ENCODE measurements at regions not wholly inside any gene's neighbourhood (a gene's known extent, or its start where the extent isn't known, plus 50 kb on each side); places are given as distances from the start of the nearest gene placed in this dataset.

DNA sequence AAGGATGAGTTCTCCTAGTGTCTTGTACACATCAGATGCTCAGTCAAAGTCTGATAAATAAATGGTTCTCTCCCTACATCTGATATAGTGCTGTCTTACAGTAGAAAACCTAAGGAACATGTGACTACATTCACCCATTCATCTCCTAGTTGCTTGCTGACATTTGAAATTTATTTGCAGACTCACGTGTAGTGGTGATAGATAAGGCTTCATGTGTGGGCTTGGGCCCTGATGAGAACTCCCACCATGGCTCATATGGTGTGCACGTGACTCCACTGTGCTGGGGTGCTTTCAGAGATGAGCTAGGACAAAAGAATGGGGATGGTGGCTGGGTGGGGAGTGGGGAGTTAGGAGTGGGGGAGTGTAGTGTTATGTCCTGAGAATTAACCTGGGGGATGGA is 287.3 kb downstream of the RPS24 start:
- Histone ChIP-seq H3K4me2 (no peak overlapping the region), H3K9ac (no peak overlapping the region), H3K79me2 (ENCODE audit: insufficient read depth) (no peaks in the 10 kb centered on the region), H3F3A (replicated peaks; ENCODE audit: insufficient read depth) (peaks cover 5% of the 10 kb centered on the region), H3K9me3 (peaks cover 2% of the 10 kb centered on the region; the same call in 1 of the 2 replicates), H4K20me1 (ENCODE audit: insufficient read depth) (no peaks in the 10 kb centered on the region), H3K36me3 (replicated peaks in 1 of 2; ENCODE audit: control insufficient read depth in 1 of 2, insufficient read depth in 2 of 2, low read length in 1 of 2) (no peaks in the 10 kb centered on the region), H3K9me2 (no peaks in the 10 kb centered on the region), H3K4me3 (ENCODE audit: low read depth in 2 of 2, low read length in 1 of 2) (no peak overlapping the region), H2AFZ (ENCODE audit: low read depth) (no peak overlapping the region), H3K27me3 (ENCODE audit: insufficient read depth) (no peaks in the 10 kb centered on the region), H3K27ac (ENCODE audit: low read depth in 2 of 2, low read length in 1 of 2) (no peak overlapping the region), H3K4me1 (ENCODE audit: control insufficient read depth in 1 of 2, insufficient read depth in 2 of 2, low read depth in 1 of 2, low read length in 1 of 2) (peaks cover 7 to 40% of the 10 kb centered on the region in 2 experiments; a peak in 3 of 4 replicates)
- ChIA-PET POLR2A (no interaction called here), CTCF (no interaction called here)
- 92% methylated on average over 2 of the region's 2 CpGs for WGBS (ENCODE audit: low lambda C conversion rate)
- DNase-seq, result no peak
- TF ChIP-seq NRF1 (IDR thresholded peaks at IDR 0.05; ENCODE audit: low read depth, low read length), result no peak
- TF ChIP-seq, protein P1, sequence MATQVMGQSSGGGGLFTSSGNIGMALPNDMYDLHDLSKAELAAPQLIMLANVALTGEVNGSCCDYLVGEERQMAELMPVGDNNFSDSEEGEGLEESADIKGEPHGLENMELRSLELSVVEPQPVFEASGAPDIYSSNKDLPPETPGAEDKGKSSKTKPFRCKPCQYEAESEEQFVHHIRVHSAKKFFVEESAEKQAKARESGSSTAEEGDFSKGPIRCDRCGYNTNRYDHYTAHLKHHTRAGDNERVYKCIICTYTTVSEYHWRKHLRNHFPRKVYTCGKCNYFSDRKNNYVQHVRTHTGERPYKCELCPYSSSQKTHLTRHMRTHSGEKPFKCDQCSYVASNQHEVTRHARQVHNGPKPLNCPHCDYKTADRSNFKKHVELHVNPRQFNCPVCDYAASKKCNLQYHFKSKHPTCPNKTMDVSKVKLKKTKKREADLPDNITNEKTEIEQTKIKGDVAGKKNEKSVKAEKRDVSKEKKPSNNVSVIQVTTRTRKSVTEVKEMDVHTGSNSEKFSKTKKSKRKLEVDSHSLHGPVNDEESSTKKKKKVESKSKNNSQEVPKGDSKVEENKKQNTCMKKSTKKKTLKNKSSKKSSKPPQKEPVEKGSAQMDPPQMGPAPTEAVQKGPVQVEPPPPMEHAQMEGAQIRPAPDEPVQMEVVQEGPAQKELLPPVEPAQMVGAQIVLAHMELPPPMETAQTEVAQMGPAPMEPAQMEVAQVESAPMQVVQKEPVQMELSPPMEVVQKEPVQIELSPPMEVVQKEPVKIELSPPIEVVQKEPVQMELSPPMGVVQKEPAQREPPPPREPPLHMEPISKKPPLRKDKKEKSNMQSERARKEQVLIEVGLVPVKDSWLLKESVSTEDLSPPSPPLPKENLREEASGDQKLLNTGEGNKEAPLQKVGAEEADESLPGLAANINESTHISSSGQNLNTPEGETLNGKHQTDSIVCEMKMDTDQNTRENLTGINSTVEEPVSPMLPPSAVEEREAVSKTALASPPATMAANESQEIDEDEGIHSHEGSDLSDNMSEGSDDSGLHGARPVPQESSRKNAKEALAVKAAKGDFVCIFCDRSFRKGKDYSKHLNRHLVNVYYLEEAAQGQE (IDR thresholded peaks at IDR 0.05; ENCODE audit: low read depth, low read length), result no peak
- no peak for TF ChIP-seq RAD21 (IDR thresholded peaks at IDR 0.05; ENCODE audit: low read length)
- no peak for TF ChIP-seq NFIC (IDR thresholded peaks at IDR 0.05; ENCODE audit: borderline replicate concordance)
- TF ChIP-seq YY1 (IDR thresholded peaks at IDR 0.05; ENCODE audit: low read depth), result no peak
- TF ChIP-seq, protein P2, sequence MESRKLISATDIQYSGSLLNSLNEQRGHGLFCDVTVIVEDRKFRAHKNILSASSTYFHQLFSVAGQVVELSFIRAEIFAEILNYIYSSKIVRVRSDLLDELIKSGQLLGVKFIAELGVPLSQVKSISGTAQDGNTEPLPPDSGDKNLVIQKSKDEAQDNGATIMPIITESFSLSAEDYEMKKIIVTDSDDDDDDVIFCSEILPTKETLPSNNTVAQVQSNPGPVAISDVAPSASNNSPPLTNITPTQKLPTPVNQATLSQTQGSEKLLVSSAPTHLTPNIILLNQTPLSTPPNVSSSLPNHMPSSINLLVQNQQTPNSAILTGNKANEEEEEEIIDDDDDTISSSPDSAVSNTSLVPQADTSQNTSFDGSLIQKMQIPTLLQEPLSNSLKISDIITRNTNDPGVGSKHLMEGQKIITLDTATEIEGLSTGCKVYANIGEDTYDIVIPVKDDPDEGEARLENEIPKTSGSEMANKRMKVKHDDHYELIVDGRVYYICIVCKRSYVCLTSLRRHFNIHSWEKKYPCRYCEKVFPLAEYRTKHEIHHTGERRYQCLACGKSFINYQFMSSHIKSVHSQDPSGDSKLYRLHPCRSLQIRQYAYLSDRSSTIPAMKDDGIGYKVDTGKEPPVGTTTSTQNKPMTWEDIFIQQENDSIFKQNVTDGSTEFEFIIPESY (IDR thresholded peaks at IDR 0.05; ENCODE audit: borderline replicate concordance, low read depth), result no peak
- TF ChIP-seq FOXM1 (IDR thresholded peaks at IDR 0.05; ENCODE audit: low read depth), result no peak
- no peak for TF ChIP-seq MEF2A (IDR thresholded peaks at IDR 0.05; ENCODE audit: borderline replicate concordance, low read depth)
- TF ChIP-seq, protein P3, sequence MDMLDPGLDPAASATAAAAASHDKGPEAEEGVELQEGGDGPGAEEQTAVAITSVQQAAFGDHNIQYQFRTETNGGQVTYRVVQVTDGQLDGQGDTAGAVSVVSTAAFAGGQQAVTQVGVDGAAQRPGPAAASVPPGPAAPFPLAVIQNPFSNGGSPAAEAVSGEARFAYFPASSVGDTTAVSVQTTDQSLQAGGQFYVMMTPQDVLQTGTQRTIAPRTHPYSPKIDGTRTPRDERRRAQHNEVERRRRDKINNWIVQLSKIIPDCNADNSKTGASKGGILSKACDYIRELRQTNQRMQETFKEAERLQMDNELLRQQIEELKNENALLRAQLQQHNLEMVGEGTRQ (IDR thresholded peaks at IDR 0.05; ENCODE audit: borderline replicate concordance, low read depth, low read length), result no peak

DNA sequence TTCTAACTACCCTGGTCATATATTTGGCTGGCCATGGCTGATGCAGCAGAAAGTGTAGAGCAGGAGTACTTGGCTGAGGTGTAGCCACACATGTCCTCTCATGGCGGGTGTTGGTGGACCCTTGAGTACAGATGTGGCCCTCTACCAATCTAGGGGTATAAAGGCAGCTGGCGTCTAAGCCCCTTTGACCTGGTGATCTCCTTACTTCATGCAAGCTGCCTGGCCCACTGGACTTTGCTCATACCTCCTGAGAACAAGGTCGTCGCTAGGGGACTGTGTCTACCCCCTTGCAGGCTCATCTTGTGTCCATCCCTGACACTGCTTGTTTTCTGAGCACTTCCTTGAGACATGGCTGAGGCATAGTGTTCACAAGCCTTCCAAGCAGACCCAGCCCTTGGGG is 287.8 kb downstream of the RPS24 start:
- no peak for DNase-seq
- ChIA-PET CTCF (interaction anchor here (0.6 kb wide), 1 partner anchor 1157 kb away, joined by 3 read pairs; no protein-coding TSS in a partner anchor), POLR2A (no interaction called here)
- no peak for TF ChIP-seq RFX5 (IDR thresholded peaks at IDR 0.05; ENCODE audit: low read length)
- TF ChIP-seq NRF1 (IDR thresholded peaks at IDR 0.05; ENCODE audit: low read depth, low read length), result no peak
- TF ChIP-seq RCOR1 (IDR thresholded peaks at IDR 0.05; ENCODE audit: low read length), result no peak
- no peak for TF ChIP-seq CHD2 (IDR thresholded peaks at IDR 0.05; ENCODE audit: low read length, partially characterized antibody)
- no peak for TF ChIP-seq SIN3A (IDR thresholded peaks at IDR 0.05; ENCODE audit: borderline replicate concordance, low read depth, low read length)
- TF ChIP-seq, protein P4, sequence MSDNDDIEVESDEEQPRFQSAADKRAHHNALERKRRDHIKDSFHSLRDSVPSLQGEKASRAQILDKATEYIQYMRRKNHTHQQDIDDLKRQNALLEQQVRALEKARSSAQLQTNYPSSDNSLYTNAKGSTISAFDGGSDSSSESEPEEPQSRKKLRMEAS (IDR thresholded peaks at IDR 0.05; ENCODE audit: low read depth), result no peak
- no peak for TF ChIP-seq YY1 (IDR thresholded peaks at IDR 0.05; ENCODE audit: low read depth)
- TF ChIP-seq, protein P5, sequence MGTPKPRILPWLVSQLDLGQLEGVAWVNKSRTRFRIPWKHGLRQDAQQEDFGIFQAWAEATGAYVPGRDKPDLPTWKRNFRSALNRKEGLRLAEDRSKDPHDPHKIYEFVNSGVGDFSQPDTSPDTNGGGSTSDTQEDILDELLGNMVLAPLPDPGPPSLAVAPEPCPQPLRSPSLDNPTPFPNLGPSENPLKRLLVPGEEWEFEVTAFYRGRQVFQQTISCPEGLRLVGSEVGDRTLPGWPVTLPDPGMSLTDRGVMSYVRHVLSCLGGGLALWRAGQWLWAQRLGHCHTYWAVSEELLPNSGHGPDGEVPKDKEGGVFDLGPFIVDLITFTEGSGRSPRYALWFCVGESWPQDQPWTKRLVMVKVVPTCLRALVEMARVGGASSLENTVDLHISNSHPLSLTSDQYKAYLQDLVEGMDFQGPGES (IDR thresholded peaks at IDR 0.05; ENCODE audit: low read depth, low read length), result no peak
- TF ChIP-seq, protein P1 (IDR thresholded peaks at IDR 0.05; ENCODE audit: low read depth, low read length), result no peak

More for the DNA sequence above, 287.8 kb downstream of the RPS24 start:
- Histone ChIP-seq H2AFZ (ENCODE audit: low read depth) (no peak overlapping the region), H3F3A (replicated peaks; ENCODE audit: insufficient read depth) (peaks cover 5% of the 10 kb centered on the region), H3K36me3 (replicated peaks in 1 of 2; ENCODE audit: control insufficient read depth in 1 of 2, insufficient read depth in 2 of 2, low read length in 1 of 2) (no peaks in the 10 kb centered on the region), H3K79me2 (ENCODE audit: insufficient read depth) (no peaks in the 10 kb centered on the region), H4K20me1 (ENCODE audit: insufficient read depth) (no peaks in the 10 kb centered on the region), H3K9me3 (peaks cover 5% of the 10 kb centered on the region; the same call in 1 of the 2 replicates), H3K27me3 (ENCODE audit: insufficient read depth) (no peaks in the 10 kb centered on the region), H3K9me2 (no peaks in the 10 kb centered on the region), H3K4me1 (ENCODE audit: control insufficient read depth in 1 of 2, insufficient read depth in 2 of 2, low read depth in 1 of 2, low read length in 1 of 2) (peaks cover 6 to 35% of the 10 kb centered on the region in 2 experiments; a peak in 3 of 4 replicates), H3K9ac (no peak overlapping the region), H3K4me2 (no peak overlapping the region), H3K27ac (ENCODE audit: low read depth in 2 of 2, low read length in 1 of 2) (no peak overlapping the region), H3K4me3 (ENCODE audit: low read depth in 2 of 2, low read length in 1 of 2) (no peak overlapping the region)
- WGBS (ENCODE audit: low lambda C conversion rate), result 80% methylated on average over 4 of the region's 4 CpGs
